Islet precursor cell (in vitro differentiated cells): ENCODE measurements at regions not wholly inside any gene's neighbourhood (a gene's known extent, or its start where the extent isn't known, plus 50 kb on each side); places are given as distances from the start of the nearest gene placed in this dataset.

Experiments
- DNase-seq: peaks from one replicate; pipeline ENCODE4 v3.0.0-alpha.2; 2018

DNA sequence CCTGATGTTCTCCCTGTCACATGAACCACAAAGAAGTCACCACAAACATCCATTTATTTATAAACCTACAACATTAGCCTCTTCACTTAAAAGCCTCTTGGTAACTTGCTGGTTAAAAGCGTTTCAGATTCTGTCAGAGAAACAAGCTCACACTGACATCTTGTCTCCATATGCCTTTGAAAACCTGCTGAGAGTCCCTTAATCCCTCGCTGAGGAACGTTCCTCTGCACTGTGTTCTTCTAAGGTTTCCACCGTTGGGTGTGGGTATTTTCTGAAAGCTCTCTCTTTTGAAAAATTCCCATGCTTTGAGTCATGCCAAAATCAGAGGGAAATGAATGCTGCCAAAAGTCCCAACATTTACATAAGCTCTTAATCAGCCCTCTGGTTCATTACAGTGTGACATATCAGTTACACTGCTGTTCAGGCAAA, 149.8 kb downstream of the CCDC34 start:
- DNase-seq = peak; percentile 74

DNA sequence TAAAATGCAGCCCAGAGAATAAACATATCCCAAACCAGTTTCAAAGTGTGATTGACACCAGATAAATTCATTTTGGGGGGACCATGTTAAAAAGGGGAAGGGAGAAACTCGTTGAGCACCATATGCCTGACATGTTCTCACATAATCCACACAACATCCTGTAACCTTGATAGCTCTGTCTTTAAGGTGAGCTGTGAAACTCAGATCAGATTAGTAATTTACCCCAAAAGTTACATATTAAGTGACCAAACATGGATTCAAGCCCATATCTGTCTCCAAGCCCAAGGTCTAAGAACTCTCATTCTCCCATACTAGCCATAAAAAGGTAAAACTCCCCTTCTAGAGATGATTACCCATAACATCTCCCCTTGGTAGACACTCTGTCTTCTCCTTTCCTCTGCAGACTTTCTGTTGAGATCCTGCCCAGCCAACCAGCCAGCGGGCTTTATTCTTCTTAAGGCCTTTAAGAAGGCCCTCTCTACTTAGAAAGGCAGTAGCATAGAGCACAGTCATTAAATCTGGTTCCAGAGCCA, 150.7 kb downstream of the CCDC34 start:
- DNase-seq = no peak

DNA sequence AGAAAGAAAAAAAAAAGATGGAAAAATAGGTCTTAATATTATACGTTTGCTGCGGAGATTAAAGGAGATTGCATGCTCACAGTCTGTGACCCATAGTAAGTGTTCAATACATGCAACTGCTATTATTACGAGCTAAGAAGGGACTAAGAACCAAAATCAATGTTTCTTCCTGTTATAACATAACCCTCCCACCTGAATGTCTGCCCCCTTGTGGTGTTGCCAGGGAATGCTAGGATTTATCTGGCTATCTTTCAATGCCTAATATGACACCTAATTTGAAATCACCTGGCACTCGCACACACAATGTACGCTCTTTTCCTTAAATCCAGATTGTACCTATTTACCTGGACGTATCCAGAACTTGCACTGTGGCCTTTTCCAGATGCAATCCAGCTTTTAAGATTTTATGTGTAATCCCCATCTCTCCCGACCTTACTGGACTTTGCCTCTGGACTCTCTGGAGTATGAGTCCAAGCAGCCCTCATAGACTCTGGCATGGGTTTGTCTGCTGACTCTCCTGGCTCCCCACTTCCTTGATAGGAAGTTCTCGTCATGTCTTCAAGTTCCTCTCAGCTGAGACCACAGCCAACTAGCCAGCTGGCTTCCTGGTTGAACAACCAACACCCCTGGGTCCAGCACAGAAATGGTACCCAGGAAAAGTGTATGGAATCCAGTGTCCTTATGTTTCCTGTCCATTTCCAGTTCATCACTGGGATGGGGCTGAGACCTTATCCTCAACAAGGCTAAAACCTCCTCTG, 151.5 kb downstream of the CCDC34 start:
- DNase-seq = no peak

DNA sequence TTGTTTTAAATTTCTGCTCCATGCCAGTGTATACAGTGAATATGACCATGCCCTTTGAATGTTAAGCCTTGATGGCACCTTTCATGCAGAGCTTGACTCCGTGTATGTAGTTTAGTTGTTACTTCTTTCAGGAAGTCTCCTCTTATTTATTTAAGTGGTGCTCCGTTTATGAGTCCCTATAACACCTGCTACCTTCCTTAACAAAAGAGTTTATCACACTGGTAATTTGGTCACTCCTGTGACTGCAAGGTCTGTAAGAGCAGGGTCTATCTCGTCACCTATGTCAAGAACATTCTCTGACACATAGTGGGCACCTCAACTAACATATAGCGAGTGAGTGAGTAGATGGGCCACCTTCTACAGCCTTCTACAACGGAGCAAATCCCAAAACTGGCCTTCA, 152.5 kb downstream of the CCDC34 start:
- DNase-seq = no peak

DNA sequence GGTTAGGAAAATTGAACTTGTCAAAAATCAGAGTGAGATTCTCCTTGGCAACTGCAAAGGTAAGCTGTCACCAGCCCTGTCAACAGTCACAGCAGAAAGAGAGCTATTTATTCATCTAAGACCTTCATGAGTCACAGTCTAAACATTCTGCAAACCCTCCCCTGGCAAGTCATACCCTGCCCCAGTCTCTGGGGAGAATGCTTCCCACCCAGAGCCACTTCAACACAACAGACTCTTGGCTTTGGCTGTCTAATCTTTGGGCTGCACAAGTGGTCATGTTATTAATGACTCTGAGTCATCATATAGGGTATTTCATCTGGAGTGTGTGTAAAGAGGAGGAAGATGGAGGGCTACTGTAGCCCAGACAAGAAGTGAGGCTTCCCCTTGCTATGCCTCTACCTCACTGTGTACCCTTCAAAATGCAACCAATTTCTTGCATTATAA, 153.4 kb downstream of the CCDC34 start:
- DNase-seq = peak; percentile 97

DNA sequence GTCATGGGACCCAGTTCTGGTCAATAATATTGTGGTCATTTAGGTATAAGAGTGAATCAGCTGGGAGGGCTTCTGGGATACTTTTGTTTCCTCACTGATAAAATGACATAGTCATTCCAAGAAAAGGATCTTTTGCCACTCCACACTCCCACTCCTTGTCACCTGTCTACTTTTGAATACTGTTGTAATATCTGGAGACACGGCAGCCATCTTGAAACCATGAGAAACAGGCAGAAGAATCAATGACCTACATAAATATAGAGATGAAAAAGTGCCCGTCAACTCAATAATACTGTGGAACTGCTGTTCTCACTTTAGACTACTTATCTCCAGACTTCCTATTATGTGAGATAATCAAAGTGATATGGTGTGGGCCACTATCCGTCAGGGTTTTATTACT, 154.2 kb downstream of the CCDC34 start:
- DNase-seq = no peak

DNA sequence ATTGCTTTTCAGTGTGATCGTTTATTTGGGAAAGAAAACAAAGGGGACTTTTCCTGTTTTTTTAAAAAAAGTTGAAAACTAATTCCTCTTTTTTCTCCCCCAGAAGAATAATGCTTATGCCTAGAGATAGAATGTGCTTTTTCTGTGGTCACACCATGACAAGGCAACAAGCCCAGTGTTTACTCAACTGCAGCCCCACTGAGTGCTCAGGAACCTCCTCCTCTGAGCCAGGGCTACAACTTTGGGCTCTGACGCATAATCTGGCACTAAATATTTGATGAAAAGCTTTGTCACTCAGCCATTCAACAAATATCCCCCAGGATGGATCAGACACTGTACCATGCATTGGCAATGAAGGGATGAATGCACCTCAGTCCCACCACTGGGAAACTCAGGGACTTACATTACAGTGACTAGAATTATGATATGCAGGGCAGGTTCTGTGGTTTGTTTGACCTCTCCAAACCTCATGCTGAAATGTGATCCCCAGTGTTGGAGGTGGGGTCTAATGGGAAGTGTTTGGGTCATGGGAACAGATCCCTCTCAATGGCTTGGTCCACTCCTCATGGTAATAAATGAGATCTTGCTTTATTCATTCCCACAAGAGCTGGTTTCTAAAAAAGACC, 155.9 kb downstream of the CCDC34 start:
- no peak for DNase-seq

DNA sequence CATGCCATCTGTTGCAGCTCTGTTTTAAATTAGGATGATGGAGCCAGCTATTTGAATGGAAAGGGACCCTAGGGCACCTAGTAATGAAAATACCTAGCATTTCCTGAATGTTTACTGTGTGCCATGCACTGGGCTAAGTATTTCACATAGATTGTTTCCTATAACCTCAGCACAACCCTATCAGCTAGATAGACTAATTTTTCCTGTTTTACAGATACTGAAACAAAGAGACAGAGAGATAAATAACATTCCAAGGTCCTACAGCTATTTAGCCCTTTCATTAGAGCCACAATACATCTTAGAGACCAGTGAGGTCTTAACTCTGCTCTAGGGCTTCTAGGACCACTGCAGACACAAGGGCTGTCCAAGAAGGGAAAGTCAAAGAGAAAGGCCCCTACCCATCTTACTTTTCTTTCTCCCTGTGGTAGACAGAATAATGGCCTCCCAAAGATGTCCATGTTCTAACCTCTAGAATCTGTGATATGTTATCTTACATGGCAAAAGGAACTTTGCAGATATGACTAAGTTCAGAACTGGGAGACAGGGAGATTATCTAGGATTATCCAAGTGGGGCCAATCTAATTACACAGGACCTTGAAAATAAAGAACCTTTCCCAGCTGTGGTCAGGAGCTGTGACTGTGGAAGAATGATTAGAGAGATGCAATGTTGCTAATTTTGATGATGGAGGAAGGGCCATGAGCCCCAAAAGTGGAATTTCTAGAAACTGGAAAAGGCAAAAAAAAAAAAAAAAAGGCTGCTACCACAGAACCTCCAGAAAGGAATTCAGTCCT, 157.0 kb downstream of the CCDC34 start:
- DNase-seq = no peak

DNA sequence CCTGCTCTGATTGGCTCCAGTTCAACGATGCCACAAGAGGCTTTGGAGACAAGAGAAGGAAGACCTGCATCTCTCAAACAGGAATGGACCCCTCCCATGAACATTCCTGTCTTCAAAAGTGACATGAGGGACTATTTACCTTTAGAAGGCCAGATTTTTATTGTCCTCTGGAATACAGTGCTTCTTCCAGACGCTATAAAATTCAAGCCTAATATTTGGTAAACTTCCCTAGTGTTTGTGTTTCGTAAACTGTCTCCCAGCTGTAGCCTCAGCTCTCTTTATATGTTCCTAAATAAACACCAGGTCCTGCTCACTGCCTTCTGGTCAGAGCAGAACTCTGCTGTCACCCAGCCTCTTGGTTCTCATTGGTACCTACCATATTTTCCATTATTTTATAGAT, 157.8 kb downstream of the CCDC34 start:
- DNase-seq = no peak

DNA sequence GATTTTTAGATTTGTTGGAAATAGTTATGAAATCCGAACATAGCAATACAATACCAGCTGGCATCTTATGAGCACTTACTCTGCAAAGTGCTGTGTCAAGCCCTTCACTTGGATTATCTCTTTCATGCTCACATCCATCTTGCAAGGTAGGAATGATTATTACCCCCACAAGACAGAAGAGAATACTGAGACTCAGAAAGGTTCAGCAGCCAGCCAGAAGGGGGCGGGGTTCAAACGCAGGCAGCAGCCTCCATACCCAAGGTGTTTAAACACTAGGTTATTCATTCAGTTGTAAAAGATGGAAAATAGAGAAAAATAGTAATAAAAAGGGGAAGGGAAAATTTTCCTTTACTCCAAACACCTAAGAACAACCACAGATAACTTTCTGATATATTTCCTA, 158.5 kb downstream of the CCDC34 start:
- peak; percentile 62 for DNase-seq

DNA sequence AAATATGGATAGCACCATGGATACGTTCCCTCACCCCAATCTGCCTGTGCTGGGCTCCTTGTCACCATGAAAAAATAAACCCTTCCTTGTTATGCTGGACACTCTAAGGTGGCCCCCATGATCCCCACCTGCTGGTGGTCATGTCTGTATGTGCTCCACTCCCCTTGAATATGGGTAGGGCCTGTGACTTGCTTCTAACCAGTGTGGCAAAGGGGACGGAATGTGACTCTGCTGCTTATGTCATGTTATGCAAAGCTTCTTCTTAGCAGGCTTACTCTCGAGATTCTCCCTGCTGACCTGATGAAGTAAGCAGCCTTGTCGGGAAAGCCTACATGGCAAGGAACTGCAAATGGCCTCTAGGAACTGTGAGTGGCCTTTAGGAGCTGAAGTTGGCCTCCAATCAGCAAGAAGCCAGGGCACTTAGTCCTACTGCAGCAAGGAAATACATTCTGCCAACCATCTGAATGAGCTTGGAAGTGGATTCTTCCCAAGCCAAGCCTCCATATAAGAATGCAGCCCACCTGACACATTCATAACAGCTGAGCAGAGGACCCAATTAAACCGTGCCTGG, 159.9 kb downstream of the CCDC34 start:
- peak; percentile 66 for DNase-seq

DNA sequence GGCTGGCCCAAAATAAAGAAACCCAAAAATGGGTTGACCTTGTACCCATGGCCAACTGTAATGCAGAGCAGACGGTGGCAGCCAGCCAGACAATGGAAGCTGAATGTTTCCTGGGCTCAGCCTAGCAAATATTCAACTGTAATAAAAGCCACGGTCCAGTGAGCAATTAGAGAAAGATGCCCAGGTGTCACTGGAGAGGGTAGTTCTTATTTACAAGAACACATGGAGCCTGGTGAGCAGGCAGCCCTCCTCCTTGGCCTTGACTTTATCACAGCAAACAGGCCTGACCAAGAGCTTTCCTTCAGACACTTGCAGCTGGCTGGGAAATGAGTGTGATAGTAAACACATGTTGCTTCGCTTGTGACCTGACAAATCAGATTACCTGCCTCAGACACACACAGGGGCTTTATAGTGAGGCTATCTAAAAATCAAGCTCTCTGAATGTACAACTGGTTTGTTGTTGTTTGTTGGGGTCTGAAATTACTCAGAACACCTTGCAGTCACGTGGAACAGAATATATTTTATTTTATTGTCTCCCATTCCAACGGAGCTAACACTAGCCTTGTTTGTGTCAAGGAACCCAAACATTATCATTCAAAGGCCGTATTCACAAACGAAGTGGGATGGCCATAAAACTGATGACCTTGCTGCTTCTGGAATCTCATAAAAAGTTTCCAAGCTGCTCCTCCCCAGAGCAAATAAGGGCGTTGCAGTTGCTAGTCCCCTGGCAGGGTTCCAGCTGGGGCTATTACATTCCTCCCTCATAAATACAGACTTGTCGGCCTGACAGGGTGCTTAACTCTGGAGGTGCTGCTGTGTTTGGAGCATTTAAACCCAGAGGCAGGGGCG, 161.1 kb downstream of the BBOX1 start:
- DNase-seq = peak; percentile 92

DNA sequence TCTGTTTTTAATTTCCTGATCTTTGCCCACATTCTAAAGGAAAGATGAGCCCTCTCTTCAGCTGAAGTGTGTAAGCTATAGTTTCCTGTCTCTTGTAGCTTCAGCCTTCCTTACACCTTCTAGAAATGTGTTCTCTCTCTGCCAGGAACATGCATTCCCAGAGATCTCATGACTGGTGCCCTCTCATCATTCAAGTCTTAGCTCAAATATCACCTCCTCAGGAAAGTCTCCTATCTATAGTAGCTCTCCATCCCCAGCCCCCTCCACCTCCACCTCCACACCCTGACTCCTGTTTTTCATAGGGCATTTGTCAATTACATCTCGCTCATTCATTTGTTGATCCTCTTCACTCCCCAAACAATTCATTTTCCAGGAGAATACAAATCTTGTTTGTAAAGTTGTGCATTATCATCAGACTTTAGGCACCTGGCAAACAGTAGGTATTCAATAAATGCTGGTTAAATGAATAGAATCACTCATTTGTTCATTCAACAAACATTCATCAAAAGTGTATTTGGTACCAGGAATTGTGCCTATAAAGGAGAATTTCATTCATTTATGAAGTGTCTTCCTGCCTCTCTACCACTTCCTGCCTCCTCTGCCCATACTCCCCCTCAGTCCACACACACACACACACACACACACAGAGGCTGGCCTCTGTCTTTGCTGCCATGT, 160.3 kb downstream of the BBOX1 start:
- no peak for DNase-seq

DNA sequence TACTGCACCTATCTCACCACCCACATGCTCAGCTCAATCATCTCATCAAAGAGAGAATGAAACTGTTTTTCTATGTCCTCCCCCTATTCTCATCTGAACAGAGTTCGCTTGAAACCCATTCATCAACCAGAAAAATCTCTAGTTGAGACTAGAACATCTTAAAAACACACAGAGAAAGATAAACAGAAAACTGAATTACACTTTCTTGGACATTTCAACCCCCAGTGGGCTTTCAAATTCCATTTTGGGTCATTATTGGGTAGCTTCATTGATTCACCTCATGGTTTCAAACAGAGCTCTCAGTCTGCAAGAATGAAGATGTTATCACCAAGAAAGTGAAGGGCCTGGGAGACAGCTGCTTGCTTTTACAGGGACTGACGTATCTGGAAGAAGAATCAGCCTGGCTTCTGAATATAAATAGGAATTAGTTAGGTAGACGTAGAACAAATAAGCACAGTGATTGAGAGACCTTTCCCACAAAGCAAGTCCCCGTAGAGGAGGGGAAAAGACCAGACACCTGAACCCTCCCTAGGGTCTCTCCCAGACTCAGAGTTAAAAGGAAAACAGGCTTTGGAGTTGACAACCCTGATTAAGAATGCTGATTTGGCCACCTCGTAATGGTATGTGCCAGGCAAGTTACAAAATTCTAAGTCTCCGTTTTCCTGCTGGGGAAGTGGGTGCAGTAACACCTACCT, 155.7 kb downstream of the BBOX1 start:
- peak; percentile 89 for DNase-seq

DNA sequence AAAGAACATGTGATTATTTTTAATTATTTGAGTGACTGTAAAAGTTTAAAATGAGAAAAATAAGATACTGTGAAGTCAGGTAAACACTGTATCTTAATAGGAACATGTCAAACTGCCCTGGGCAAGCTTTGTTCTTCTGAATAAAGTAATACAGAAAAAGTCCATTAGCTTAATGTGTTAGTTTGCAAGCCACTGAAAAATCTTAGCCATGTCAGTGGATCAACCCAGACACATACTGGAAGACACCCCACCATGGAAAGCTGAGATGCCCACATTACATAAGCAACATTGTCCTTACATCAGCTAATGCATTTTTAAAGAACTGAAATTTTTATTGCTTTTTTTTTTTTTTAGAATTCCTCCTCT, 155.2 kb downstream of the BBOX1 start:
- no peak for DNase-seq

DNA sequence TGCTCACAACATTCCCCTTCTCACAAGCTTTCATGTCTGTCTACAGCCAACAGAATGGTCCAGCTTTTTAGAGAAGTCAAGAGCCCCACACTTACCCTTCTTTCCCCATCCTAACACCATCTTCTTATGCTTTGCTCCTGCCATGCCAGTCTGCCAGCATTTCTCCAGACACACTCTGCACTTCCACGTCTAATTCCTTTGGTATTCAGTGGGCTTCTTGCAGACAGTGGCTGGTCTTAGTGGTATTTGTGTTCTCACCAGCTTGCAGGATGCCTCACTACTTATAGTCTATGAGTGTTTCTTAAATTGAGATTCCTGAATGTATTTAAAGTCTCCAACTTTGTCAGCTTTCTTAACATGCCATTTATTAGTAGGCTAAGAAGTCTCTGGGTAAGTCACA, 154.4 kb downstream of the BBOX1 start:
- DNase-seq = peak; percentile 80

DNA sequence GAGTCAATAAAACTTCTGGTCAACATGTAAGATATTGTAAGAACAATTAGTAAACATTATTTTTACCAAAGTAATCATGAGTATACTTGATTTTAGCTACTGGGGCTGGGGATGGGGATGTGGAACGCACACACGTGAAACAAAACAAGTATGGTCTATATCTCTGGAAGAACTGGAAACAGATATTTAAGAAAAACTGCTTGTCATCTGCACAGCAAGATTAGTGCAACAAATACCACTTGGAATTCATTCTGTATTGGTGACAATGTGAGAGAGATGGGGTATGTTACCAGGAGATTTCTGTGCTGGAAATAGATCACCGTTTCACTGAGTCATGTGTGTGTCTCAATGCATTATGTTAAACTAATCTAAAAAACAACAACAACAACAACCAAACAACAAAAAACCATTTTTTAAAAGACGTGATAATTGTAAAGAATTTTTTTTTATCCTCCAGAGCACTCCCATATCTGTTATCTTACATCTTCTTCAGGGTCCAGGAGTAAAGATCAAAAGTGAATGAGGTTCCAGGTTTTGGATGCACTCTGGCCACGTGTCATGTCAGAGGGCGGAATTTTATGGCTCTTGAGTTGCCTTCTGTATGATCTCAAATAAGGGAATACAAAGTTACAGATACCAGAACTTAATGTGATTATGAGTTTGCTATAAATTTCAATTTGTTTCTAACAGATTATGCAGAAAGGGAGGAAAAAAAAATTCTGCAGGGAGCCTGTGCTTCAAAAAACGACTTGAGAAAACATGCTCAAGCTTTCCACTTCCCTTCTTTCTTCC, 153.0 kb downstream of the BBOX1 start:
- DNase-seq = no peak

DNA sequence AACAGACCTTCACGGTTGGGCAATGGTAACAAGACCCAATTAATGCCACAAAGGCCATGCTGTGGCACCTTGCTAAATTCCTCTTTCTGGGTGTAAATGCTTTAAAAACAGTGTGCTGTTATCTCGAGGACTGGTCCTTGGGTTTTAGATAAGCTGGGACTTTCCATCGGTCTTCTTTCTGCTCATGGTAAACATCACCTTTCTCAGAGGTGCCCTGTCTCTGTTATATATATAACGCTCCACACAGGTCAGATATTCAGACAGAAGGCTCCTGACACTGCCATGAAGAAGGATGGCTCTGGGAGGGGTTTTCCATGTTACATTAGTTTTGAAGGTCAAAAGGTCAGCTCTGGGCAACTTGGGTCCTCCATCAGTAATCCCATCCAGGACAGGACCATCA, 151.6 kb downstream of the BBOX1 start:
- DNase-seq = no peak

DNA sequence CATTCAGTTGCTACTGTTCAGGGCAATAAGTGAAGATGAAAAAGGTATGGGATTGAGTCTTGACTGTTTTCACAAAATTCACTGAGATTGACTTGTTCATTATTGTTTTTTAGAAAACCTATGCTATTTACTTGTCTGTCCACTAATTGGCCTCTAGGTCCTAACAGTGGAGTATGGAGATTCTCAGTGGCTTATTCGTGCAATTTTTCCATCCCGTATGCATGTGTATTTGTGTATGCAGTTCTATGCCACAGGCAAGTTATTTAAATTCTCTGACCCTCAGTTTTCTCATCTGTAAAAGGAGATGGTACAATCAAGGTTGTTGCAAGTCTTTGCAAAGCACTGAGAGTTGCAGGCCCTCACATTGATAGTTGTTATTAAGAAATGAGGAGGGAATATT, 151.0 kb downstream of the BBOX1 start:
- no peak for DNase-seq

DNA sequence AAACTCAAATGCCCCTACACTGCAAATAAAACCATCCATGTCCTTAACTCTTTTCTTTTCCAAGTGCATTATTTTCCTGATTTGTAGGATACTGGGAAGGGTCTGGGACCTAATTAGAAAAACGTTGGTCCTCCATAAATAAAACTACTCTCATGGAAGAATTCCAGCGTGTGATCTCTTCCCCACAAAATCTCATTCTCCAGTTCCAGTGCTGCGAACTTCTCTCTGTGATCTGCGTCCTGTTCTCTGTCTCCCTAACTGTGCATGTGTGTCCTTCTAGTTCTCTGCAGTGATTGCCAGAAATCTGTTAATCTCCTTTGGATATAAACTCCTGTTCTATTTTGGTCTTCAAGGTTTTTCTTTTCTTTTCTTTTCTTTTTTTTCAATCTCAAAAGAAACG, 148.1 kb downstream of the BBOX1 start:
- no peak for DNase-seq
